ENCODE measurements at regions not wholly inside any gene's neighbourhood (a gene's known extent, or its start where the extent isn't known, plus 50 kb on each side); places are given as distances from the start of the nearest gene placed in this dataset.

DNA sequence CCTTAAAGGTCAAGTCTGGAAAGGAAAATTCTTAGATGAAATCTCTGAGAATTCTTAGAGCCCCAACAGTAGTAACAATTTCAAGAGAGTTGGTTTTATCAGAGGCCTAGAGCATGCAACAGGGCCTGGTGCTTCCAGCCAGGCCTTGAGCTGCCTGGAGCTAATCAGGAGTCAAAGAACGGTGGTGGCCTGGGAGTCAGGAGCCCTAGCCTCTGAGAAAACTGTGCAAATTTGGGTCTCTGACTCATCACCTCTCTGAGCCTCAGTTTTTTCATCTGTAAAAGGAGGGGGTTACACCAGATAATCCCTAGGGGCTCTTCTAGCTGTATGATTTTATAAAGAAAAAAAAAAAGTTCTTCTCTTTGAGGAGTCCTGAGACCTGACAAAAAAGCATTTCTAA is 227.3 kb upstream of the RPL38 start:
- TF ChIP-seq, protein P1, sequence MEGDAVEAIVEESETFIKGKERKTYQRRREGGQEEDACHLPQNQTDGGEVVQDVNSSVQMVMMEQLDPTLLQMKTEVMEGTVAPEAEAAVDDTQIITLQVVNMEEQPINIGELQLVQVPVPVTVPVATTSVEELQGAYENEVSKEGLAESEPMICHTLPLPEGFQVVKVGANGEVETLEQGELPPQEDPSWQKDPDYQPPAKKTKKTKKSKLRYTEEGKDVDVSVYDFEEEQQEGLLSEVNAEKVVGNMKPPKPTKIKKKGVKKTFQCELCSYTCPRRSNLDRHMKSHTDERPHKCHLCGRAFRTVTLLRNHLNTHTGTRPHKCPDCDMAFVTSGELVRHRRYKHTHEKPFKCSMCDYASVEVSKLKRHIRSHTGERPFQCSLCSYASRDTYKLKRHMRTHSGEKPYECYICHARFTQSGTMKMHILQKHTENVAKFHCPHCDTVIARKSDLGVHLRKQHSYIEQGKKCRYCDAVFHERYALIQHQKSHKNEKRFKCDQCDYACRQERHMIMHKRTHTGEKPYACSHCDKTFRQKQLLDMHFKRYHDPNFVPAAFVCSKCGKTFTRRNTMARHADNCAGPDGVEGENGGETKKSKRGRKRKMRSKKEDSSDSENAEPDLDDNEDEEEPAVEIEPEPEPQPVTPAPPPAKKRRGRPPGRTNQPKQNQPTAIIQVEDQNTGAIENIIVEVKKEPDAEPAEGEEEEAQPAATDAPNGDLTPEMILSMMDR (IDR thresholded peaks at IDR 0.05), result no peak
- TF ChIP-seq POLR2AphosphoS5 (IDR thresholded peaks at IDR 0.05; ENCODE audit: low read depth, low read length), result no peak

Data from Panc1 (cell line).